ENCODE measurements at regions not wholly inside any gene's neighbourhood (a gene's known extent, or its start where the extent isn't known, plus 50 kb on each side); places are given as distances from the start of the nearest gene placed in this dataset.

DNA sequence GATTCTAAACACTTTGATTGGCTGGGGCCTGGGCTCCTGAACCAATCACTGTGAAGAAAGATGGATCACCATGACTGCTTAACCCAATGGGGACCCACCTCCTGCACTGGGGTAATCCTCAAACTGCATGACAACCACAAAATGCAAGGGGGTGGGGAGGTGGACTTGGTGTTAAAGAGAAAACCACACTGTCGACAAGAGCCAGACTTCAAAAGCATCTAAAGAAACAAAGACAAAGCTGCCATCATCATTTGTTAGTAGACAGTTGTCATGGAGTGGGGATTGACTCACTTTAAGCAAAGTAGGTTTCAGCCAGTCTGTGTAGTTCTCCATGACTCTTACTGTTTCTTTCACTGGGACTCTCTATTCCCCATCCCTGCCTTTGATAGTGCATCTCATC is 433.8 kb downstream of the PLPP3 start:
- TF ChIP-seq, protein P1, sequence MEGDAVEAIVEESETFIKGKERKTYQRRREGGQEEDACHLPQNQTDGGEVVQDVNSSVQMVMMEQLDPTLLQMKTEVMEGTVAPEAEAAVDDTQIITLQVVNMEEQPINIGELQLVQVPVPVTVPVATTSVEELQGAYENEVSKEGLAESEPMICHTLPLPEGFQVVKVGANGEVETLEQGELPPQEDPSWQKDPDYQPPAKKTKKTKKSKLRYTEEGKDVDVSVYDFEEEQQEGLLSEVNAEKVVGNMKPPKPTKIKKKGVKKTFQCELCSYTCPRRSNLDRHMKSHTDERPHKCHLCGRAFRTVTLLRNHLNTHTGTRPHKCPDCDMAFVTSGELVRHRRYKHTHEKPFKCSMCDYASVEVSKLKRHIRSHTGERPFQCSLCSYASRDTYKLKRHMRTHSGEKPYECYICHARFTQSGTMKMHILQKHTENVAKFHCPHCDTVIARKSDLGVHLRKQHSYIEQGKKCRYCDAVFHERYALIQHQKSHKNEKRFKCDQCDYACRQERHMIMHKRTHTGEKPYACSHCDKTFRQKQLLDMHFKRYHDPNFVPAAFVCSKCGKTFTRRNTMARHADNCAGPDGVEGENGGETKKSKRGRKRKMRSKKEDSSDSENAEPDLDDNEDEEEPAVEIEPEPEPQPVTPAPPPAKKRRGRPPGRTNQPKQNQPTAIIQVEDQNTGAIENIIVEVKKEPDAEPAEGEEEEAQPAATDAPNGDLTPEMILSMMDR (IDR thresholded peaks at IDR 0.05; ENCODE audit: unreplicated experiment): no peak
- Mint-ChIP-seq H3K36me3 (ENCODE audit: insufficient read depth, unreplicated experiment) (no peaks in the 10 kb centered on the region), H3K27ac (ENCODE audit: unreplicated experiment) (no peak overlapping the region), H3K4me1 (ENCODE audit: low read depth, unreplicated experiment) (no peaks in the 10 kb centered on the region), H3K4me3 (ENCODE audit: low read depth, unreplicated experiment) (no peak overlapping the region), H3K27me3 (ENCODE audit: unreplicated experiment) (peaks cover 8% of the 10 kb centered on the region), H3K9me3 (ENCODE audit: low read depth, unreplicated experiment) (peaks cover 8% of the 10 kb centered on the region)
- no peak for DNase-seq
- no TSS peak for BruUV-seq (replicated peaks)
- CTCF ChIA-PET: no interaction called here
- intact Hi-C loops (cut with micrococcal nuclease; ENCODE audit: unreplicated experiment): no loop called here

DNA sequence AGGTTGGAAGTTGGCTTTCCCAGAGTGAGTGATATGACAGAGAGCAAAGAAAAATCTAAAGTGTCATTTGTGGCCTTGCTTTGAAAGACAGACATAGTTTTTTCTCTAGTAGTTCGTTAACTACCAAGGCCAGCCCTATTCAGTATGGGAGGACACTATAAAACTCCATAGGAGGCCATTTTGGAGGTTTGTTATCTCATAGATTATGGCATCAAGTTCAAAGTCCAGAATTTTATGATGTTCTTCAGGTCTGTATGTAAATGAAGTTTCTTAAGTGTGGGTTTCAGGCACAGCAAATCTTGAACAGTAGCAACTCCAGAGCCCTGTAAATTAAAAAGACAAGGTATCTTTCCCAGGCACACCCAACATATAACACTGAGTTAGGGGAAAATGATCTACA is 437.1 kb downstream of the PLPP3 start:
- Mint-ChIP-seq H3K27me3 (ENCODE audit: unreplicated experiment) (no peaks in the 10 kb centered on the region), H3K9me3 (ENCODE audit: low read depth, unreplicated experiment) (no peaks in the 10 kb centered on the region), H3K27ac (ENCODE audit: unreplicated experiment) (no peak overlapping the region), H3K4me3 (ENCODE audit: low read depth, unreplicated experiment) (no peak overlapping the region), H3K4me1 (ENCODE audit: low read depth, unreplicated experiment) (no peaks in the 10 kb centered on the region), H3K36me3 (ENCODE audit: insufficient read depth, unreplicated experiment) (no peaks in the 10 kb centered on the region)
- intact Hi-C loops (cut with micrococcal nuclease; ENCODE audit: unreplicated experiment): no loop called here
- TF ChIP-seq, protein P1 (IDR thresholded peaks at IDR 0.05; ENCODE audit: unreplicated experiment): no peak
- CTCF ChIA-PET: no interaction called here
- BruUV-seq (replicated peaks): no TSS peak
- no peak for DNase-seq

DNA sequence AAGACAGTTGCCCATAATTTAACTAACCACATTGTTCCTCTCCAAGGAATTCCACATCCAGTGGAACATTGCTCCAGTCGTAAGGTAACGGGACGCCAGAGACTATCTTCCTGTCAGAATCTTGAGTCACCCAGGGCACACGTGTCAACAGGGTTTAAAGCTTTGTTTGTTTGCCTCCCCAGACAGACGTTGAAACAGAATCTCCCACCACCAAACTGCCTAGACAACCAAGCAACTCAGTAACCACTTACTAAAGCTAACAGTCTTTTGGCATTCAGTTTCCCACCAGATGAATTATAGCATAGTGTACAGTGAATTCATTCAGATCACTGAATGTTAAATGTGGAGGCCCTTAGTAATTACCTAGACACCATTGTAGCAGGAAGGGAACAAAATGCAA is 439.5 kb downstream of the PLPP3 start:
- H3K27ac Mint-ChIP-seq (ENCODE audit: unreplicated experiment): no peak overlapping the region
- TF ChIP-seq, protein P1 (IDR thresholded peaks at IDR 0.05; ENCODE audit: unreplicated experiment): no peak
- no peaks in the 10 kb centered on the region for H3K27me3 Mint-ChIP-seq (ENCODE audit: unreplicated experiment)
- CTCF ChIA-PET: no interaction called here
- H3K4me1 Mint-ChIP-seq (ENCODE audit: low read depth, unreplicated experiment): no peaks in the 10 kb centered on the region
- no TSS peak for BruUV-seq (replicated peaks)
- no peak overlapping the region for H3K4me3 Mint-ChIP-seq (ENCODE audit: low read depth, unreplicated experiment)
- intact Hi-C loops (cut with micrococcal nuclease; ENCODE audit: unreplicated experiment): no loop called here
- no peak for DNase-seq
- H3K9me3 Mint-ChIP-seq (ENCODE audit: low read depth, unreplicated experiment): no peaks in the 10 kb centered on the region
- no peaks in the 10 kb centered on the region for H3K36me3 Mint-ChIP-seq (ENCODE audit: insufficient read depth, unreplicated experiment)

- H3K9me3 Mint-ChIP-seq (ENCODE audit: low read depth, unreplicated experiment): no peaks in the 10 kb centered on the region
- BruUV-seq (replicated peaks): no TSS peak
- DNase-seq: no peak
- no peaks in the 10 kb centered on the region for H3K36me3 Mint-ChIP-seq (ENCODE audit: insufficient read depth, unreplicated experiment)
- no peaks in the 10 kb centered on the region for H3K4me1 Mint-ChIP-seq (ENCODE audit: low read depth, unreplicated experiment)
- intact Hi-C loops (cut with micrococcal nuclease; ENCODE audit: unreplicated experiment): no loop called here
- CTCF ChIA-PET: interaction anchor here (0.6 kb wide), 1 partner anchor 599 kb away, joined by 4 read pairs; no protein-coding TSS in a partner anchor
- TF ChIP-seq, protein P1 (IDR thresholded peaks at IDR 0.05; ENCODE audit: unreplicated experiment): no peak
- H3K27ac Mint-ChIP-seq (ENCODE audit: unreplicated experiment): no peak overlapping the region
- no peaks in the 10 kb centered on the region for H3K27me3 Mint-ChIP-seq (ENCODE audit: unreplicated experiment)
- no peak overlapping the region for H3K4me3 Mint-ChIP-seq (ENCODE audit: low read depth, unreplicated experiment)
Measured at GRCh38 chr1:56137521-56138505, 441.6 kb downstream of the PLPP3 start.

Measured in Calu3 (cell line).